GM23338 (cell line): ENCODE measurements at regions not wholly inside any gene's neighbourhood (a gene's known extent, or its start where the extent isn't known, plus 50 kb on each side); places are given as distances from the start of the nearest gene placed in this dataset.

ENCODE experiments used
- CTCF ChIP-seq, 2 experiments: fragments of 200-600 bp in 1 of 2; sonication (generic) in 1 of 2; conservative IDR thresholded peaks; 2 replicates each; pipeline versions ENCODE4 v1.5.1 to v1.6.1; 2016 to 2017; ENCODE audit warnings: antibody characterized with exemption in 2 of 2, low read depth in 2 of 2, mild to moderate bottlenecking in 2 of 2, moderate library complexity in 1 of 2
- EZH2 ChIP-seq: fragments of 200-600 bp; sonication (generic); IDR thresholded peaks from one replicate; pipeline ENCODE4 v1.8.0; 2017; ENCODE audit warnings: antibody characterized with exemption, mild to moderate bottlenecking, low read depth; ENCODE audit not compliant: unreplicated experiment

- no peak for TF ChIP-seq EZH2
- no peak for TF ChIP-seq CTCF (conservative IDR thresholded peaks at IDR 0.05; ENCODE audit: low read depth in 2 of 2)
Measured at GRCh38 chr10:33938001-33938400, 603.5 kb upstream of the NRP1 start.
